Inferior parietal cortex (tissue), 1 donor: ENCODE measurements at regions not wholly inside any gene's neighbourhood (a gene's known extent, or its start where the extent isn't known, plus 50 kb on each side); places are given as distances from the start of the nearest gene placed in this dataset.
"Not testable (repeated sequence)": the region's sequence is repeated elsewhere in the genome, so short reads cannot be mapped to it uniquely, and the experiment has no call there.

Experiments used
- DNase-seq: peaks from one replicate; pipeline ENCODE4 v3.0.0-alpha.2; 2016; ENCODE audit errors: extremely low spot score

DNA sequence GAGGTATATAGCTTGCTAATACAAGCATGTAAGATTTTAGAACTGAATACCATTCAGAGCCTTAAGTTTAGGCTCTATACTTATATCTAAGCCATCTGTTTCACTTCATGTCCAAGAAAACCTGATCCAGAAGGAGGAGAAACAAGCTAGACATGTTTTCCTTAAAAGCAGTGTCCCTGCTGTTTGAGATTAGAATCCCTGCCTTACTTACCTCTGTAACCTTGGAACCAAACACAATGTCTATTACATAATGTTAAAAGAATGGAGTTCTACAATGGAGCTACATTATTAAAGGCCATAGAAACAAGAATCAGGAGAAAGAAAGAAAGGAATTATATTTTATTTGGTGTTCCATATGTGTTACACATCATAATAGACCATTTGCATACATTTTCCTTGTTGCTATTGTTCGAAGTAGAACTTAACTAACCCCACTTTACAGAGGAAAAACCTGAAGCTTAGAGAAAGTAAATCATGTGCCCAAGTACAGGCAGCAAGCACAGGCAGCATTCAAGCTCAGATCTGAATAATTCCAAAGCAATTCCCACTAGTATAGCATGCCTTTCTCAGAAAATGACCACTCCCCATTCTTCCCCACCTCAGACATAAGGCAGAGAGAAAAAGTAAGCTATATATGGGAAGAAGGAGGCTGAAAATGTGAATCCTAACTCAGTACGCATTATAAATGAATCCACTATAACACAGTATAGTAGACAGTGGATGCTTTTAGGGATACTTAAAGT lies 380.1 kb upstream of the SPAG17 start:
- no peak for DNase-seq

DNA sequence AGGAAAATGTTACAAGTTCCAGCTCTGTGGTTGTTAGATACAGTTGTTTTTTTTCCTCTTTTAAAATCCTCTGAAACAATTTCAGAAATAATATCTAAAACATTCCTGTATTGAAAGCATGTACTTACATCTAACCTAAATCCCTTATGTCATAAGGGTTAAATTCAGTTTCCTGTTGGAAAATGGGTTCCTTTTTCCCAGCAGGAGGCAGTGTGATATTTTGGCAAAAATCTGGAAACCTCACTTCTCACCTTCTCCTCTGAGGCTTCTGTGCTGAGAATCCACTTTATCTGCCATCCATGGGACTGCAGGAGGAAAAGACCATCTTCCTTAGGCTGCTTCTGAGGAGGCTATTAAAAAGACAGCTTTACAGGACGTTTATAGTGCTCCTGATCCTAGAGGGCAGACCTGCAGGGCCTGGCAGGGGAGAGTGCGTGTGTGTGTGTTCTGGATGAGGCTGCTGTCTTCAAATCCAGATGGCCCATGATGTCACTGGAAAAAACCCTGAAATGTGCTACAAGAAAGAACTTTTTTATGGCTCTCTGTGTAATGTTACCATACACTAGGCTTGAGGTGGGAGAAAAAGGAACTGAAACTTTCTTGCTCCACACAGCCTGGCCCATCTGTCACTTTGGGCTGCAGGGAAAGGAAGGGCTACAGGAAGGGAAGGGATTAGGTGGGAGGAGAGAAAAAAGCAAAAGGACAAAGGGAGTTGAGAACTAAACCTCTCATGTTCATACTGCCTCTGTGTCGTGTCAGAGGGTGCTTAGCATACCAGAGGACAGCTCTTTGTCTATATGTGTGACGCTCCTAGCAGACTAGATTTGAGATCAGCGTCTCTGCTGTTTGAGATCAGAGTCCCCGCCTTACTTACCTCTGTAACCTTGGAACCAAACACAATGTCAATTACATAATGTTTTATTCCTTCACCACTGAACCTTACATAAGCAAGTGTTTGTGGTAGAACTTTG lies 379.2 kb upstream of the SPAG17 start:
- DNase-seq: no peak

- DNase-seq: no peak
Observed at GRCh38 chr1:118558933-118559332, 373.9 kb upstream of the SPAG17 start.

DNA sequence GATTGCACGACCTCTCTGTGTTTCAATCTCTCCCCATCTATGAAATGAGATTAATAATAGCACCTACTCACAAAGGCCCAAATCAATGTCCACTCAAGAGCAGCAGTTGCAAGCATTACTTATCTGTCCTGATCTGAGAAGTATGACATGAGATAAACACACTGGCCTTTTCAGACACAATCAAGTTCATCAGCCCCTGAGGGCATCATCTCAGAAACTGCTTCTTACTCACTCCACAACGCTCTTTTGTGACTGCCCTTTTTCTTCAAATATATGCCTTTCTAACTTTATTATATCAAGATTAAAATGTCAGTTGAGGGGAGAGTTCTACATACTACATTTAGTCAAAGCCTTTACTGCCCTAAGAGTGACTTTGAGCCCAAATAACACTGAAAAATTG lies 371.9 kb upstream of the SPAG17 start:
- no peak for DNase-seq

DNA sequence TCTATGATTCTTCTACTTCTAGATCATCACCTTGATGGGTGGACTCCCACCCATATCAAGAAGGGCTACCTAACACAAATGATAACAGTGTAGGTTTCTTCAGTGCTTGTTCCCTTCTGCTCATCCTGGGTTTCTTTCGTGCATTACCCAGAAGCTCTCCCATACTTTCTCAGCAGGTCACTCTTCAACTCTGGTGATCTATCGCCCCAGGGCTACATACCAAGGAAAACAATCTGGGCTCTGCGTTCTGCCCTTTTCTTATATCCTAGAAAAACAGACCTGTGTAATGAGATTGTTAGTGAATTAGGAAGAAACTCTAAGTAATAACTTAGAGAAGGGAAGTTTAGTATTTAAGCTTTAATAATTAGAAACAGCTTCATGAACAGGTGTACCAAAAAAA lies 370.6 kb upstream of the SPAG17 start:
- DNase-seq: no peak

GRCh38 chr1:118535901-118536300 lies 350.9 kb upstream of the SPAG17 start:
- no peak for DNase-seq

DNA sequence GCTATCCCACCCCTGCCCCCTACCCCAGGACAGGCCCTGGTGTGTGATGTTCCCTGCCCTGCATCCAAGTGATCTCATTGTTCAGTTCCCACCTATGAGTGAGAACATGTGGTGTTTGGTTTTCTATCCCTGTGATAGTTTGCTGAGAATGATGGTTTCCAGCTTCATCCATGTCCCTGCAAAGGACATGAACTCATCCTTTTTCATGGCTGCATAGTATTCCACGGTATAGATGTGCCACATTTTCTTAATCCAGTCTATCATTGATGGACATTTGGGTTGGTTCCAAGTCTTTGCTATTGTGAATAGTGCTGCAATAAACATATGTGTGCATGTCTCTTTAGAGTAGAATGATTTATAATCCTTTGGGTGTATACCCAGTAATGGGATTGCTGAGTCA lies 326.9 kb upstream of the SPAG17 start:
- DNase-seq: not testable (repeated sequence)

- DNase-seq: no peak
Observed at GRCh38 chr1:118504867-118505266, 319.8 kb upstream of the SPAG17 start.

GRCh38 chr1:118504221-118504644 lies 319.2 kb upstream of the SPAG17 start:
- DNase-seq: no peak

DNA sequence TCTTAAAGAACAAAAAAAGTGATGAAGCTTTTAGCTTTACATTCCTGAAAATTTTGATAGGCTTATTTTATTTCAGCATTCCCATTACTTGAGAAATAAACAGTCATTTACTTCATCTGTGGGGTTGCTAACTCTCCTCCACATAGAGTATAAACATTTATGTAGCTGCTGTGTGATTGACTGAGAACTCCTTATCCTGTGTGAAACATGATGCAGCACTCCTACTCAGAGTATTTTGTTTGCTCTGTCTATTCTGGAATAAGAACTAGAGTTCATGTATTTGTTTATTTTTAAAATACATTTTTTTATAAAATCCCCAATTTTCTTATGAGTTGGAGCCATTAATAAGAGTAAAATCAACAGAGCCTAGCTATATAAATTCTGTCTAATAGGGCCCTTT lies 318.7 kb upstream of the SPAG17 start:
- DNase-seq: no peak

- DNase-seq: no peak
Observed at GRCh38 chr1:118494998-118495397, 310.0 kb upstream of the SPAG17 start.

DNA sequence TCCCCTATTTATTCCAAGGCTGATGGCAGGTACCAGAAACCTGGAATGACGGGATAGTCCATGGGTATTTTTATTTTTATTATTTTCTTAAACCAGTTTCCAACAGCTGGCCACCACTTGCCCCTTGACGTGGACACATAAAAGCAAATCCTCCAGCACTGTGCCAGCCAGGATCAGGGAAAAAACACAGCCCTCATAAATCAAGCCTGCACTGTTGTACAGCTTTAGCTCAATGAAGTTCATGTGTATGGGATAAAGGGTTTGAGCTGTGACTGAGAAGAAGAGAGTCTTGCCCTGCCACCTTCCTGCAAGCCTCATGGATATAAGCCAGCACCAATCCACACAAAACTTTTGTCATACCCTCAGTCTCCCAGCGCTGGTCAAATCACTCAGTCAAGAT lies 303.8 kb upstream of the SPAG17 start:
- DNase-seq: no peak

DNA sequence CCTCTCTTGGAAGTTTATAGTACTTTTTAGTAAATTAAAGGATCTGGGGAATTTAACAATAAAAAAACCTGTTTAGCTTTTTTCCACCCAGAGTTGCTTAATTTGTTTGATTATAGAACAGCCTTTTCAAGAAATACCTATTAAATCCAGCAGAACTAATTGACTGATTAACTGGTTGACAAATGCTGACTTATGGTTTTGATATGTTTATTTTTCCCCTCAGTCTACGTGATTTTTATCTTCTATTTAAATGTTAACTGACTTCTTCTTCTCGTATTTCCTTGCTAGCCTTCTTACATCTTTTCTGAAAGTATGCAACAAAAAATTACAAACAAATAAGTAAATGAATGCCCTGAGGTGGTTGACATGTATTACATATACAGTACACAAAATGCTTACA lies 302.9 kb upstream of the SPAG17 start:
- no peak for DNase-seq

- no peak for DNase-seq
Observed at GRCh38 chr1:118487091-118487490, 302.1 kb upstream of the SPAG17 start.

- DNase-seq: no peak
Observed at GRCh38 chr1:118486199-118486598, 301.2 kb upstream of the SPAG17 start.

DNA sequence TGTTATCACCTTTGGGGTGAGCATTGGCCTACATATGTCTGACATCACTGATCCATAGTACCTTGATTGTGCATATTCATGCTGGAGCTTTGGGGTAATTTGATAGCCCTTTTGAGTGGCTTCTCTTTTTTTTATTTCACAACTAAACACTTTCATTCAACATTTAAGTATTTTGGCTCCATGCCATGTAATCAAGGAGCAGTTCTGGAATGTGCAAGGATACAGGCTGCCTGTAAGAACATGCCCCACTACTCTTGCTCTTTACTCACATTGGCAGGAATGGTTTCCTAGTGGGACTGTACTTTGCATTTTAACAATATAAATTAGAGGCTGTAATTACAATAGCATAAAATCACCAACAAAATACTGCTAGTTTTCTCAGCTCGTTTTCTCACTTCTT lies 300.7 kb upstream of the SPAG17 start:
- DNase-seq: no peak

GRCh38 chr1:118484893-118485292 lies 299.9 kb upstream of the SPAG17 start:
- no peak for DNase-seq

GRCh38 chr1:118483245-118484006 lies 298.4 kb upstream of the SPAG17 start:
- DNase-seq: no peak

GRCh38 chr1:118481126-118481525 lies 296.1 kb upstream of the SPAG17 start:
- DNase-seq: no peak

- DNase-seq: no peak
Observed at GRCh38 chr1:118479351-118479750, 294.3 kb upstream of the SPAG17 start.

DNA sequence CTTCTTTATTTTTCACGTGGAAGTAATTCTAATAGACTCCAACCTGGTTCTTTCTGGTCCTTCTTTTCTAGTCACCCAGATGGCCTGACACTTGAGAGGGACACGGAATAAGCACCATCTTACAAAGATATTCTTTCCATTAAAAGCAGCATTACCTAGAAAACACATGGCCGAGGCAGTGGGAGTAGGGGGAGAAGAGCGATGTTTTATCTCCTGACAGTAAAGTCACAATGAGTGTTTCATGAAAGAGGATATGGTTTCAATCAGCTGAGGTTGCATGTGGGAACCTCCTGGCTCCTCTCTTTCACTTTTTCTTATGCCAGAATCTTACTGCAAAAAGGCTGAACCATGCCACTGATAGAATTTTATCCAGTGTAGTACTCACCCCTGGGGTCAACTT lies 288.8 kb upstream of the SPAG17 start:
- DNase-seq: no peak

- not testable (repeated sequence) for DNase-seq
Observed at GRCh38 chr1:118464460-118464859, 279.4 kb upstream of the SPAG17 start.
